Activated CD4-positive, alpha-beta T cell treated with anti-CD3 and anti-CD28 coated beads for 48 hours (primary cell): ENCODE measurements at regions not wholly inside any gene's neighbourhood (a gene's known extent, or its start where the extent isn't known, plus 50 kb on each side); places are given as distances from the start of the nearest gene placed in this dataset.
"Not testable (repeated sequence)": the region's sequence is repeated elsewhere in the genome, so short reads cannot be mapped to it uniquely, and the experiment has no call there.

Experiments
- DNase-seq: peaks from one replicate; pipeline ENCODE4 v3.0.0-alpha.2; 2020

DNA sequence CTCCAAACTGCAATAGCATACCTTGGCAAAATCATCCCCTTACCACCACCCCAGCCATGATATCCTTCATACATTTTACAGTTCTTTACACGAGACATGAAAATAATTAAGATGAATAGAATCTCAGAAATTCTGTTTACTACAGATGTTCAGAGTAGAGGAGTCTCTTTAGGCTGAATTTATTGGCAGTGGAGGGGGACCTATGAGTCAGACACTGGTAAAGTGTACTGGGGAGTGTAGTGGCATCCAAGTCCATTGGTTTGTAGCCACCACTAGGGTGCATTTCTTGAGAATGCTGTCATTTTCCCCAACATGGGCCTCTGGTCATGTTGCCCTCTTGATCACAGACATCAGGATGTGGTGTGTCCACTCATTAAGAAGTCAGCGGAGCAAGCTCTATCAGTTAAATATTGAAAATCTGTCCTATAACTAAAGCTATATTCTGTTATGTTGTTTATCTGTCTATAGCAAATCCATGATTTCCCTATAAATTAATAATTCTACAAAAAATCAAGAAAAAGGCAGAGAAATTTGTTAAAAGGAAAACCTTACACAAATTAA lies 672.2 kb downstream of the PRIM2 start:
- not testable (repeated sequence) for DNase-seq

DNA sequence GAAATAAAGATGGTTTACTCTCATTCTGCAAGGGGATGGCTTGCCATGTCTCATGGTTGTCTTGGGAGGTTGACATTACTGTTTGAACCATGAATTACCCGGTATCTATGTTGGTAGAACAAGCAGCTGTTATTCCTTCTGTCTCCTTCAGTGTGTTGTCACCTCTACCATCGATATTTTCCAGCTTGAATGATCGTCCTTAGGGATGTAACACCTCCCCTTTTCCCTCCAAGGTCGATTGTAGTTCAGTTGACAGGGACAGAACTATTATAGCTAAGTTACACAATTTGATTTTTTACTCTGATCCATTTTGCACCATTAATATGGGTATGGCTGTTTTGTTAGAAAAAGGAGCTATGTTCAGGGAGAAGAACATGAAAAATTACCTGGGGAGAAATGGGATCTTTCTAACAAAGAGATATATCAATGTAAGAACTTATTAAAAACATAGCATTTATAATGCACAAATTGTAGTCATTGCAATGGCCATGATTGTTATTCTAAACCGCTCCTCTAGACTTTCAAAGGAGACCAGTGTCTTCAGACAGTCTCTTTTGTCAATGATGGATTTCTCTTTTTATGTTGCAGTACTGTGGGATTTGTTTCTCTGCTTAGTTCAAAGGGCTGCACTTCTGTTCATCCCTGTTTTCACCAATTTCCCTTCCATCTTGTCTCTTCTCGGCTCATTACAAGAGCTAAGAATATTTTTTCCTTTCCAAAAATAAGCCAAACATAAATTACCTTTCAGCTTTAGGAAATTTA lies 681.6 kb downstream of the PRIM2 start:
- DNase-seq: not testable (repeated sequence)

DNA sequence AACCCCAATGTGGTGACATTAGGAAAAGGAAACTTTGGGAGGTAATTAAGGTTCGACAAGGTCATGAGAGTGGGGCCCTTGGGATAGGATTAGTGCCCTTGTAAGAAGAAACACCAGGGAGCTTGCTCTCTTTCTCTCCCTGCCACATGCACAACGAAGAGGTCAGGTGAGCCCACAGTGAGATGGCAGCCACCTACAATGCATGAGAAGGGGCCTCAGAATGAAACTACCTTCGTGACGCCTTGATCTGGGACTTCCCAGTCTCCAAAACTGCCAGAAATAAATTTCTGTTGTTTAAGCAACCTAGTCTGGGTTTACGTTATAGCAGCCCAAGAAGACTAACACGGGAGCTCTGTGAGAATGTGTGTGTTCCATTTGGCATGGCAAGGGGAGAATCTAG lies 682.8 kb downstream of the PRIM2 start:
- not testable (repeated sequence) for DNase-seq

DNA sequence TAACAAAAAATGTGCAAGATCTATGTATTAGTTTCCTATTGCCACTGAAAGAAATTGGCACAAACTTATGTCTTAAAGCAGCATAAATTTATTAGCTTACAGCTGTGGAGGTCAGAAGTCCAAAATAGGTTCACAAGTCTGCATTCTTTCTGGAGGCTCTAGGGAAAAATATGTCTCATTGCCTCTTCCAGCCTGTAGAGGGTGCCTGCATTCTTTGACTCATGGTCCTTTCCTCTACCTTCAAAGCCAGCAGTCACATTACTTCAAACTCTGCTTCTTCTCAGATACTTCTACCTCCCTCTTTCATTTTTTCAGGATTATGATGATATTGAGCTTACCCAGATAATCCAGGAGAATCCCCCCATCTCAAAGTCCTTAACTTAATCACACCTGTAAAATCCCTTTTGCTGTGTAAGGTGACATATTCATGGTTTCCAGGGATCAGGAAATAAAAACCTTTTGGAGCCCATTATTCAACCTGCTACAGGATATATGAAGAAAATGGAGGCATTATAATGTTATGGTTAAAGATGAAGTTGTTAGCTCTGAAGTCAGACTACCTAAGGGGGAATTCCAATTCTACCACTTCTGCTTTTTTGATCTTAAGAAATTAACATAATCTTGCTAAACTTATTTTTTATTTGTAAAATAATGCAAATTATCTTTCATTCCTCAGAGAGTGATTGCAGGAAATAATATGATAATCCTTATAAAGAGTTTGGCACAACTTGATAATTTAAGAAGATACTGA lies 686.2 kb downstream of the PRIM2 start:
- DNase-seq: not testable (repeated sequence)

DNA sequence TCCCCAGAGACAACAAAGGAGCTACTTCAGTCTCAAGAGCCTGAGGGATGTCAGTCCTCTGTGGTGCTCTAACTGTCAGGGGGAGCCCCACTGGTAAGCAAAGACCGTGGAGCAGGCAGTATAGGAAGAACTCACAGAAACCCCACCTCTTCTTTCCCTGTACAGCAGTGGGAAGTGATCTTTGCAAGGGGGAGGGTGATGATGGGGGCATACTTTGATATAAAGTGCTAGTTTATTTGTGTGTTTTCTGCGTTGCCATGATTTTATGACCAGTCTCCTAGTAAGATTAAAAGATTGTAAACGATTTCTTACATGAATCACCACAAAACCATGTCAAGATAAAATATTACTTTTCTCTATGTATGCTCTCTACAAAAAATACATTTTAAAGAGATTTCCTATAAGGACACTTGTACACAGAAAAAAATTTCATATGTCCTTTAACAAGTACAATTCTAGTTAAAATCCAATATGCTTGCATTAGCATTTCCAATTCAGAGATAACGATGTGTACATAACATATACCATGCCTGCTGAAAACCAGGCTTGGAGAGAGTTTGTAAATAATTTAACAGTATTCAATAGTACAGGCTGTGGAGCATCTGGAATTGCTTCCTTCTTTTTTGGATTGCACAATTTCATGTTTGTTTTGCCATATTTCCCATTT lies 690.0 kb downstream of the PRIM2 start:
- DNase-seq: not testable (repeated sequence)

DNA sequence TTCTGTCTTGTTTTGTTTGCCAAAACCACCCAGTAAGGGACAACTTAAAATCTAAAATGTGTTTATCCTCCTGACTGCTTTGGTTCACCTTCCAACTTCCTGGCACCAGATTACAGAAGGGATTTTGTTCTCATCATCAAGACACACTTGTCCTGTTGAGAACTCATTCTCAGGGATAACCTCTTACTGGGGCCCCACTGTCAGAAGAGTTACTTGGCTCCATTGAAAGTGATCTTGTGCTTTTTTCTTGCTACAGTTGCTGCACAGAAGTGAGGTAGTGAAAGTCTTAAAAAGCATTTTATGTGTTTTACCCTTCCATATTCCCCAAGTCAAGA lies 690.5 kb downstream of the PRIM2 start:
- DNase-seq: not testable (repeated sequence)

DNA sequence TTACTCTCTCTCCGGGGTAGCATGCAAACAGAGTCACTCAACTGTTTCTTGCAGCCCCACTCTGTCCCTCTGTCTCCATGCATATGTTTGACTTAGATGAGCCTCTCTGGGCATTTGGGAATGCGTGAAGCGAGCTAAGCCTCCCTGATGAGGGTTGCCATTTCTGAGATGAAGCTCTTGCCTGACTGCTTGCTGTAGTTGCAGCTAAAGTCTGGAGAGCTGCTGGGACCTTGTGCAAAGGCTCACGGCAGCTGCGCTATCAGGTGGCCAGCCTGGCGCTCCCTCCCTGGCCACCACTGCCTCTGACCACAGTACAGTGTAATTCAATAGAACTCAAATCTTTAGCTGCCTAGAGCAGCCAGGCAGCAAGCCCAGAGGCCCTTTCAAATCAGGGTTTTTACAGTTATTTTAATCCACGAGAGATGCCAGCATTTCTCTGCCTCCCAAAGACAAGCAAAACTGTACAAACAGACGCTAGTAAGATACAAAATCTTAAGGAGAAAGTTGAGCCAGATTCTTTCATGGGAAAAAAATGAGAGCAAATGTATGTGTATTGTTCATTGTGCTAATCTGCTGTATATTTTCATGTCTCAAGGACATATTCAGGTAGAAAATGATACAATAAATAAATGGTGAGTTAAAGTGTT lies 694.6 kb downstream of the PRIM2 start:
- not testable (repeated sequence) for DNase-seq

DNA sequence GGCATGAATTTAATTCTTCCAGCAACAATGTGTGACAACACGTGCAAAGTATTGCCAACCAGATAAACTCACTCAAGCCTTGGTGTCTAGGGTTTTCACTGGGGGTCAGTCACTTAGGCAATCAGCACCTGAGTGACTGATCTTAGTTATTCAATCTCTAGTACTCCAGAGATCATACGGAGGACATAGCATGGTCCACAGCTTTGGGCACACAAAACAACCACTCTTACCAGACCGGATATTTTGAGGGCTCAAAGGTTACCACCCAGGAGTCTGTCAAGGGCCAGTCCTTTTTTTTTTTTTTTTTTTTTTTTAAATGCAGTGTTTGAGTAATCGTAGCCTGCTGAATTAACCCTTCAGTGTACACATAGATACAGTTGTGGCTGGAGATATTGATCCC lies 699.2 kb downstream of the PRIM2 start:
- DNase-seq: not testable (repeated sequence)

DNA sequence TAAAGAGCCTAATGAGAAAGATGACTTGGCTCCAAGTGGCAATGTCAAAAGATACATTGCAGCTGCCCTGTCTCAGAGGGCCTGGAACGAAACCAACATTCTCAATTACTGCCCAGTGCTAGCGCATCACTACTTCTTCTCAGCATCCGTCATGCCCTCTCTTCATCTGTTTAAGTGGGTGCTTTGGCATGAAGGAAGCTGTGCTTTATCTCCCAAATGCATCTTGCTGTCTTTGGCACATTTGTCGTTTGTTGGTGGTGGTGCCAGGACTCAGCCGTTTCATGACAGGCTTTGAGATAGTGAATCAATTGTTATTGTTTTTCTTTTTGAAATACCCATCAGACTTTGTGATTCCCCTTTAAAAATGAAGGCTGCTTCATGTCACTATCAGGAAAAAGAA lies 710.8 kb downstream of the PRIM2 start:
- DNase-seq: not testable (repeated sequence)

DNA sequence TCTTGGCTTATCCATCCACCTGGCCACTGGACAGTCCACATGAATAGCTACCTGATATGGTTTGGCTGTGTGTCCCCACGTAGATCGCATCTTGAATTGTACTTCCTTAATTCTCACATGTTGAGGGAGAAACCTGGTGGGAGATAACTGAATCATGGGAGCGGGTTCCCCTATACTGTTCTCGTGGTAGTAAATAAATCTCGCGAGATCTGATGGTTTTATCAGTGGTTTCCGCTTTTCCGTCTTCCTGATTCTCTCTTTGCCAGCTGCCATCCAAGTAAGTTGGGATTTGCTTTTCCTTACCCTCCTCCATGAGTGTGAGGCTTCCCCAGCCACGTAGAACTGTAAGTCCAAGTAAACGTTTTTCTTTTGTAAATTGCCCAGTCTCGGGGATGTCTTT lies 720.8 kb downstream of the PRIM2 start:
- not testable (repeated sequence) for DNase-seq

DNA sequence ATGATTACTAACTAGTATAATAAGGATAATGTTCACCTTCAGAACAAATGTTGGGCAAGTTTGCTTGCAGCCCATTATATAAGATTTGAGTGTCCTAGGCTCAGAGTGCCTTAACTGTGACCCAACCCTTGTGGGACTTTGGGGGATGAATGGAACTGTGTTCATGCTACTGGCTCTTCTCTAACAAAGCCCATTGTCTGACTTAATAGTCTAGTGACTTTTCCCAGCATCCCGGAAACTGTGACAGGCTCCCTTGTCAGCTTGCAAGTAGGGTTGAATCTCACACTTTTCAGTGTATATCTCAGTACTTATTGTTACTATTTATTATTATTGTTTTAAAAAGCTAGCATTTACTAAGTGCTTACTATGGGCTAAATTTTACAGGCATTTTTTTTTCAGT lies 729.2 kb downstream of the PRIM2 start:
- DNase-seq: not testable (repeated sequence)

DNA sequence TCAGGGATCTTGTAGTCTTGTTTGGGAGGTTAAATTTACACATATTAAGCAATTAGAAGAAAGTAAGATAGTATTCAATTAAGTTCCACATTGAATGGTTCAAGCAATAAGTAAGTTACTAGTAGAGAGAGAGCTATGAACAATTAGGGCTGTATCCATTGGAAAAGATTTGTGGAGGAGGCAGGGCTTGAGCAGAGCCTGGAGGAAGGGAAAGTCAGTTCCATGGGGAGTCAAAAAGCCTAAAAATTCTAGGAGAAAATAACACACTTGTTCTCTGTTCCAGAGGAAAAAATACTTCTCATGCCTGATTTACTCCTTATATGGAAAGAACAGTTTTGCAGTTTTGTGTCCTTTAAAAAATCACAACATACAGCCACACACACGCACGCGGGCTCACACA lies 730.0 kb downstream of the PRIM2 start:
- not testable (repeated sequence) for DNase-seq

DNA sequence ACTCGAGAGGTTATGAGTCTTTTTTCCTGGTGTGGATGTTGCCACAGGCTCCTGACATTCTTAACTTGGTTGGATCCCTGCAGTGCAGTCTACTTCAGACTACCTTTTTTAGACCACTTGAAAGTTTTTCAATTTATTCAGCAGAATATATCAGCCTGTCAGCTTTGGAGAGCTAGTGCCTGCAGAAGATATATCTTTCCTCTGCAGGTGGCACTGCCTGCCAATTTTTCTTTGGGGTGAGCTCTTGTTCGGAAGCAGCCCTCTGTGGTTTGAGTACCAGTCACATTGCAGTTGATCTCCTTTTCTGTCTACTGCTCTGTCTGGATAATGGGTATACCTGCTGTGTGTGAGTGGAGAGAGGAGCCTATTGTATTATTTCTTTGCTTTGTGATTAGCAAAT lies 730.4 kb downstream of the PRIM2 start:
- not testable (repeated sequence) for DNase-seq

DNA sequence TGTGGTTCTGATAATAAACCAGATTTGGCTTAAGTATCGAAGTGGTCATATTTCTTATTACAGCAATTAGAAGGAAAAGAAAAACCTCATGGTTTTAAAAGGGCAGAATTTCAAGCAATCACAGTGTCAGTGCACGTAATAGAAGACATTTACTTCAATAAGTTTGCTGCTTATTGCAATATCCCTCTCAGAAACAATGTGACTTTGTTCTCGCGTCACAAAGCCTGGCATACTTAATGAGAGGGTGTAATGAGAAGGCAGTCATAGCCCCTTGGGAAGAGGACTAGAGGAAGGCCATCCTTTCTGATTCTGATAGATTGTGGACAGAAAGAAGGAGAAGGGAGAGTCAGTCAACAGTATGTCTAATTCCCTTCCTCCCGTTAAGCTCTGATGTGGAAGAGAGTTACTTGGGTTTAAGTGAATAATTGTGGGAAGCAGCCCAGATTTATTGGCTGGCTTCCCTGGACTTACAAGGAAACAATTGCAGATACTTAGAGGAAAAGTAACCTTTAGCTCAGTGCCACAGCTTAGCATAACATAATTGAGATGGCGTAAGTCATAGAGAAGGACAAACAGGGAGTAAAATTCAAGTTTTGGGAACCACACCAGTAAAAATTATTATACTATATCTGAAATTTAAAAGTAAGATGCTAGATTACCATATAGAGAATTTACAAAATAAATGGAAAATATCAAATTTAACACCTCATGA lies 738.2 kb downstream of the PRIM2 start:
- DNase-seq: not testable (repeated sequence)

DNA sequence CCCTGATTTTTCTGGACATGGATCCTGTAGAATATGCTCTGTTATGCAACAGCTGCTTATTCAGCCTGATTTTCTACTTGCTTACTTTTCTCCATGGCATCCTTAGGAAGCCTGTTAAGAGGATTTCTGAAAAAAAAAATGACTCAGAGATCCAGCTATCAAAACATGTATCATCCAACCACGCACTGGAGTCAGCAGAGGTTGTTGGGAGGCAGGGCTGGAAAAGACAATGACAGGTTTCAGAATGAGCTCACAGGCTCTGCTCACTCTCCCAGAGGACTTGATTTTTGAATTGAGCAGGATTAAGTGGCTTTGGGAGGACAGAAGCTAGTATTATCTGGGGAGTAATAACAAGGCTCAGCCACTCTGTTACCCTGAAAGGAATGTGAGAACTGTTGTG lies 742.3 kb downstream of the PRIM2 start:
- not testable (repeated sequence) for DNase-seq

DNA sequence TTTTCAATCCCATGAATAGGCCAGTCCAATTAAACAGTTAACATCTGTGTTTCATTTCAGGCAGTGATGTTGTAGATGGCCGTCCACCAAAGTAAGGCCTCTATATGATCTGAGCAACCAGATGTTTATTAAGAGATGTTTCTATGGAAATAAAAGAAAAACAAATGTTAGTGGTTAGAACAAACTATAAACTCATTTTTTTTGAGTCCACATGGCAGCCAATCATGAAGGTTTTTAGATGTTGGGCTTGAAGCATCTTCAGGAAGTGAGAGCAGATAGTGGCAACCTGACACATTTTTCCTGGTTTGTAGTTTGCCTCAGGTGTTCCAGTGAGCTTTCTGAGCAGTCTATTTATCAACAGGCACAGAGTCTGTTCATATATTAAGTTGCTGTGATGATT lies 746.1 kb downstream of the PRIM2 start:
- DNase-seq: not testable (repeated sequence)

DNA sequence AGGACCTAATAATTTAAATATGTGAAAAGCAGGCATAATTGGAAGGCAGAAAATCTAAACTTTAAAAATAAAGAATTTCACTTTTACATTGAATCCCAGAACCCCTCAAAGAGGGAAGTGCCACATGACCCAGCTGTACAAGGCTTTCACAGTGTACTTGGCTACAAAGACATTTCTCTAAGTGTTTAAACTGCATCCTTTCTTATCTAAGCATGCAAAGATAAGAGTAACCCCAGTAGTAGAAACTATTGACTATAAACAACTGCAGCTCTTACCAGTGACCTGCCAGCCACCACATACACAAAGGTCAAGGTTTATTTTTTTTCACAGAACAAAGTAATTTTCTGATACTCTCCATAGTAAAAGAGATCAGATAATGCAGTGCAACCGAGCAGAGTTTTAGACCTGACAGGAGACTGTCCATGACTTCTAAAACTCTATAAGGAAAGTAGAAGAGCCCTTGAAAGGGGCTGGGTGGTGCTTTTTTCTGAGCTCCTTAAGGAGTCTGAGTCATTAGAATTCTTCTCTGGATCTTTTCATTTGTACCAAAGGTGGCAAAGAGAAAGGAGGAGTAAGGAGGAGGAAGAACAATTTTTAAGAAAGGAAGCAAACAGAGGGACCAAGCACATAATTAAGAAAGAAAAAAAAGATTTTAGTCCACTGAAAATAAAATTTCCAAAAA lies 750.6 kb downstream of the PRIM2 start:
- not testable (repeated sequence) for DNase-seq

DNA sequence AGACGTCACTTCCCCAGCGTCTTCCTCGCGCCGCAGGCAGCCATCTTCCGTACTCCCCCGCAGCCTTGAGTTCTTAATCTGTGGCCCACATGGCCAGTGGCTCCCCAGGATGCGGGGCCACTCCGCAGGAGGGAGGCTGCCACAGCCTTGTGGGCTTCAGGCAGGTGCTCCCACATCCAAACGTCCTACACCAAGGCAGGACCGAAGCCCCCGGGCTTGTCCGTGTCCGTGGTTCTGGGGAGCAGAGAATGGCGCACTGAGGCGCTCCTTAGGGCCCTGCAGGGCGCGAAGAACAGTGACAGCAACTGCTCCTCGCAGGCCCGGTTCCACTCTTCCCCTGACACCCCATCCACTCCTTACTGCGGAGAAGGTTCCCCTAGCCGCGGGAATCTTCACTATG lies 755.8 kb downstream of the PRIM2 start:
- no peak for DNase-seq

DNA sequence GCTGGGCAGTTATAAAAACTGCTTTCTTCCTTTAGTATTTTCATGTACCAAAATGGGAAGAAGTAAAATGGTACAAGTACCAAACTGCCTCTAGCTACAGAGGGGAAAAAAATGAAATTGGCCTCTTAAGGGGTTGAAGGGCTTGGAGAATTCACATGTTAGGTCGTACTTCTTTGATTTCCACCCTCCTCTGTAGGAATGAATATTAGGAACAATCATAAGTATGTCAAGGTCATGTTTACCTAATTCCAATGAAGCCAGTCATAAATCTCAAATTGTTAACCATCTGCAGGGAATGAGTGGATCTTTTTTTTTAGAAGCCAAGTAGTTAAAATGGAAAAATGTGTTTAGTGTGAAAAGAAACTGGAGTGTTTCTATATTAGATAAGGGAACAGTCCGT lies 772.6 kb downstream of the PRIM2 start:
- DNase-seq: not testable (repeated sequence)

DNA sequence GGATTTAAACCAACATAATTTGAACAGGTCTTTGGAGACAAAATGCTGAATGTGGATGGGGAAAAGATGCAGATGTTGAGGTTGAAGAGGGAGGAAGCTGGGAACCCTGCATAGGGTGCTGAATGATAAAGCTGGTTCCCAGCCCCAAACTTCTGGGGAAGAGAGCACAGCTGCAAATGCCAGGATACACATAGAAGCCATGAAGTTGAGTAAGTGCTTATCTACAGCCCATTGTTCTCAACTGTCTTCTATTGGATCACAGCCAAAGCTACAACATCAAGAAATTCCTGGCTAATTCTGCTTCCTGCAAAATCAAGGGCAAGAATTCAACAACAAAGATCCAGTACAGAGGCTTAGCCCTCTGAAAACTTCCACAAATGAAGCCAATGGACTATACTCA lies 779.8 kb downstream of the PRIM2 start:
- DNase-seq: not testable (repeated sequence)

DNA sequence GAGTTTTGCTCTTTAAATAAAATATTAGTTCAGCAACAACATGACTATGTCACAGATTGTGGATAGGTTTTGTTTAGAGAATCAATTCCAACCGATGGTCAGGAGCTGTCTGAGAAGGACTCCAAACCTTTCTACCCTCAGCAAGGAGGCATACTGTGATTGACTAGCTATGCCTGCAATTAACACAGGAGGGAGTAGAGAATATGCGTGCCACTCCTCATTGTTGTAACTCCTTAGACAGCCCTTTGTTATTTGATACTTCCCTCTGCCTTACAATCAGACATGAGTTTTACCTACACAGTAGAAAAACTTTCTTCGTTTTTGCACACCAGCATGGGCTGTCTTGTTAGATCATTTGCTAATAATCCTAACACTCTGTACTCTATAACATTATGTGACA lies 796.5 kb downstream of the PRIM2 start:
- DNase-seq: no peak

DNA sequence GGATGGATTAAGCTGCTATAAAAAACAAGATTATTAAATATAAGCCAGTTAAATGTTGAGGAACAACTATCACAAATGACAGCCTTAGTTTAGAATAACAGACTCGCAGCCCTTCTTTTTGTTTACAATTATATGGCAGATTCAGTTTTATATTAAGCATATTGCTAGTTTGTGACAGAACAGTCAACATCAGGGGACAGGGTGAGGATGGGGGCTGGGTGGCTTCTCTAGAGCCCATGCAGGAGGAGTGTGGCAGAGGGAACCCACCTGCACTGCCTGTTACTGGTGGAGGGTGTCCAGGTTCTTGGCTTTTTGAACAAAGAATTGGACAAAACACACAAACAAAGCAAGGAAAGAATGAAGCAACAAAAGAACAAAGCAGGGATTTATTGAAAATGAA lies 799.7 kb downstream of the PRIM2 start:
- DNase-seq: not testable (repeated sequence)
